ENCODE measurements at regions not wholly inside any gene's neighbourhood (a gene's known extent, or its start where the extent isn't known, plus 50 kb on each side); places are given as distances from the start of the nearest gene placed in this dataset.

DNA sequence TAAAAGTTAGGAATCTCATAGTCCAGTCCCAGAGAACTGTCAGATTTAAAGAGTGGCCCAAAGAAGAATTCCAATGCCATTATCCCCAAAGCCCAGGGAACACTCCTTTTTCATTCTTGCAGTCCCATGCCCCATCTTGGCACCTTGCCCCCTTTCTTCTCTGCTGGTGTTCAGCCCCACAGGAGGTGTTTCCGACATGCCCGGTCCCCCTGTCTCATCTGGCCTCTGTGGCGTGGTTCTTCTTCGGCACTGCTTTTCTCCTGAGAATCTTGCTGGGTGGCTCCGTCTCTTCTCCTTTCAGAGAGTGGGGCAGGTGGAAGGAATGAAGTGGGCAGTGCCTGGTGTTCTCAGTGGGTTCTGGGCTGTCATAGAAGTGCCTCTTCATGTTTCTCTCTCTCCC lies 64.7 kb downstream of the VCPKMT start:
- H3K36me3 ChIP-seq (ENCODE audit: insufficient read depth) = no peaks in the 10 kb centered on the region
- no peaks in the 10 kb centered on the region for H4K20me1 ChIP-seq (replicated peaks; ENCODE audit: insufficient read depth)
- H3K4me2 ChIP-seq = no peak overlapping the region
- 0 out of 2 replicates have a peak, but pooled peaks cover 4% of the 10 kb centered on the region for H3K9me2 ChIP-seq (ENCODE audit: insufficient read depth)
- no peaks in the 10 kb centered on the region for H3F3A ChIP-seq (replicated peaks; ENCODE audit: low read depth)
- H3K27ac ChIP-seq (ENCODE audit: low read depth) = no peak overlapping the region
- no peak overlapping the region for H2AFZ ChIP-seq
- Mint-ChIP-seq H3K9me3 (no peaks in the 10 kb centered on the region), H3K4me1 (peaks cover 4% of the 10 kb centered on the region), H3K27me3 (ENCODE audit: insufficient read depth, low read depth, poor library complexity) (peaks cover 2% of the 10 kb centered on the region), H3K4me3 (no peak overlapping the region), H3K36me3 (ENCODE audit: low read depth) (no peaks in the 10 kb centered on the region), H3K27ac (no peak overlapping the region)
- no peaks in the 10 kb centered on the region for H3K27me3 ChIP-seq (ENCODE audit: insufficient read depth)
- no peaks in the 10 kb centered on the region for H3K79me2 ChIP-seq (replicated peaks; ENCODE audit: insufficient read depth)
- no peak overlapping the region for H3K4me3 ChIP-seq
- ATAC-seq (no peak), DNase-seq (ENCODE audit: low spot score) (no peak)
- no peaks in the 10 kb centered on the region; the same call in 1 of the 2 replicates for H3K4me1 ChIP-seq (ENCODE audit: insufficient read depth)
- TF ChIP-seq ZNF114 (CRISPR knock-in tag; IDR thresholded peaks at IDR 0.05) = no peak
- no peak for TF ChIP-seq POLR2AphosphoS5 (IDR thresholded peaks at IDR 0.05; ENCODE audit: low read depth)
- TF ChIP-seq, protein P1, sequence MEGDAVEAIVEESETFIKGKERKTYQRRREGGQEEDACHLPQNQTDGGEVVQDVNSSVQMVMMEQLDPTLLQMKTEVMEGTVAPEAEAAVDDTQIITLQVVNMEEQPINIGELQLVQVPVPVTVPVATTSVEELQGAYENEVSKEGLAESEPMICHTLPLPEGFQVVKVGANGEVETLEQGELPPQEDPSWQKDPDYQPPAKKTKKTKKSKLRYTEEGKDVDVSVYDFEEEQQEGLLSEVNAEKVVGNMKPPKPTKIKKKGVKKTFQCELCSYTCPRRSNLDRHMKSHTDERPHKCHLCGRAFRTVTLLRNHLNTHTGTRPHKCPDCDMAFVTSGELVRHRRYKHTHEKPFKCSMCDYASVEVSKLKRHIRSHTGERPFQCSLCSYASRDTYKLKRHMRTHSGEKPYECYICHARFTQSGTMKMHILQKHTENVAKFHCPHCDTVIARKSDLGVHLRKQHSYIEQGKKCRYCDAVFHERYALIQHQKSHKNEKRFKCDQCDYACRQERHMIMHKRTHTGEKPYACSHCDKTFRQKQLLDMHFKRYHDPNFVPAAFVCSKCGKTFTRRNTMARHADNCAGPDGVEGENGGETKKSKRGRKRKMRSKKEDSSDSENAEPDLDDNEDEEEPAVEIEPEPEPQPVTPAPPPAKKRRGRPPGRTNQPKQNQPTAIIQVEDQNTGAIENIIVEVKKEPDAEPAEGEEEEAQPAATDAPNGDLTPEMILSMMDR (conservative IDR thresholded peaks at IDR 0.05; ENCODE audit: low read depth in 2 of 2) = no peak
- no peak for TF ChIP-seq CREB1 (CRISPR knock-in tag; IDR thresholded peaks at IDR 0.05; ENCODE audit: low read depth)
- no peak for TF ChIP-seq ZNF331 (CRISPR knock-in tag; IDR thresholded peaks at IDR 0.05; ENCODE audit: low read depth)
- TF ChIP-seq NANOG (IDR thresholded peaks at IDR 0.05; ENCODE audit: borderline replicate concordance) = no peak
- TF ChIP-seq, protein P2, sequence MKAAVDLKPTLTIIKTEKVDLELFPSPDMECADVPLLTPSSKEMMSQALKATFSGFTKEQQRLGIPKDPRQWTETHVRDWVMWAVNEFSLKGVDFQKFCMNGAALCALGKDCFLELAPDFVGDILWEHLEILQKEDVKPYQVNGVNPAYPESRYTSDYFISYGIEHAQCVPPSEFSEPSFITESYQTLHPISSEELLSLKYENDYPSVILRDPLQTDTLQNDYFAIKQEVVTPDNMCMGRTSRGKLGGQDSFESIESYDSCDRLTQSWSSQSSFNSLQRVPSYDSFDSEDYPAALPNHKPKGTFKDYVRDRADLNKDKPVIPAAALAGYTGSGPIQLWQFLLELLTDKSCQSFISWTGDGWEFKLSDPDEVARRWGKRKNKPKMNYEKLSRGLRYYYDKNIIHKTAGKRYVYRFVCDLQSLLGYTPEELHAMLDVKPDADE (IDR thresholded peaks at IDR 0.05) = no peak
- TF ChIP-seq, protein P3, sequence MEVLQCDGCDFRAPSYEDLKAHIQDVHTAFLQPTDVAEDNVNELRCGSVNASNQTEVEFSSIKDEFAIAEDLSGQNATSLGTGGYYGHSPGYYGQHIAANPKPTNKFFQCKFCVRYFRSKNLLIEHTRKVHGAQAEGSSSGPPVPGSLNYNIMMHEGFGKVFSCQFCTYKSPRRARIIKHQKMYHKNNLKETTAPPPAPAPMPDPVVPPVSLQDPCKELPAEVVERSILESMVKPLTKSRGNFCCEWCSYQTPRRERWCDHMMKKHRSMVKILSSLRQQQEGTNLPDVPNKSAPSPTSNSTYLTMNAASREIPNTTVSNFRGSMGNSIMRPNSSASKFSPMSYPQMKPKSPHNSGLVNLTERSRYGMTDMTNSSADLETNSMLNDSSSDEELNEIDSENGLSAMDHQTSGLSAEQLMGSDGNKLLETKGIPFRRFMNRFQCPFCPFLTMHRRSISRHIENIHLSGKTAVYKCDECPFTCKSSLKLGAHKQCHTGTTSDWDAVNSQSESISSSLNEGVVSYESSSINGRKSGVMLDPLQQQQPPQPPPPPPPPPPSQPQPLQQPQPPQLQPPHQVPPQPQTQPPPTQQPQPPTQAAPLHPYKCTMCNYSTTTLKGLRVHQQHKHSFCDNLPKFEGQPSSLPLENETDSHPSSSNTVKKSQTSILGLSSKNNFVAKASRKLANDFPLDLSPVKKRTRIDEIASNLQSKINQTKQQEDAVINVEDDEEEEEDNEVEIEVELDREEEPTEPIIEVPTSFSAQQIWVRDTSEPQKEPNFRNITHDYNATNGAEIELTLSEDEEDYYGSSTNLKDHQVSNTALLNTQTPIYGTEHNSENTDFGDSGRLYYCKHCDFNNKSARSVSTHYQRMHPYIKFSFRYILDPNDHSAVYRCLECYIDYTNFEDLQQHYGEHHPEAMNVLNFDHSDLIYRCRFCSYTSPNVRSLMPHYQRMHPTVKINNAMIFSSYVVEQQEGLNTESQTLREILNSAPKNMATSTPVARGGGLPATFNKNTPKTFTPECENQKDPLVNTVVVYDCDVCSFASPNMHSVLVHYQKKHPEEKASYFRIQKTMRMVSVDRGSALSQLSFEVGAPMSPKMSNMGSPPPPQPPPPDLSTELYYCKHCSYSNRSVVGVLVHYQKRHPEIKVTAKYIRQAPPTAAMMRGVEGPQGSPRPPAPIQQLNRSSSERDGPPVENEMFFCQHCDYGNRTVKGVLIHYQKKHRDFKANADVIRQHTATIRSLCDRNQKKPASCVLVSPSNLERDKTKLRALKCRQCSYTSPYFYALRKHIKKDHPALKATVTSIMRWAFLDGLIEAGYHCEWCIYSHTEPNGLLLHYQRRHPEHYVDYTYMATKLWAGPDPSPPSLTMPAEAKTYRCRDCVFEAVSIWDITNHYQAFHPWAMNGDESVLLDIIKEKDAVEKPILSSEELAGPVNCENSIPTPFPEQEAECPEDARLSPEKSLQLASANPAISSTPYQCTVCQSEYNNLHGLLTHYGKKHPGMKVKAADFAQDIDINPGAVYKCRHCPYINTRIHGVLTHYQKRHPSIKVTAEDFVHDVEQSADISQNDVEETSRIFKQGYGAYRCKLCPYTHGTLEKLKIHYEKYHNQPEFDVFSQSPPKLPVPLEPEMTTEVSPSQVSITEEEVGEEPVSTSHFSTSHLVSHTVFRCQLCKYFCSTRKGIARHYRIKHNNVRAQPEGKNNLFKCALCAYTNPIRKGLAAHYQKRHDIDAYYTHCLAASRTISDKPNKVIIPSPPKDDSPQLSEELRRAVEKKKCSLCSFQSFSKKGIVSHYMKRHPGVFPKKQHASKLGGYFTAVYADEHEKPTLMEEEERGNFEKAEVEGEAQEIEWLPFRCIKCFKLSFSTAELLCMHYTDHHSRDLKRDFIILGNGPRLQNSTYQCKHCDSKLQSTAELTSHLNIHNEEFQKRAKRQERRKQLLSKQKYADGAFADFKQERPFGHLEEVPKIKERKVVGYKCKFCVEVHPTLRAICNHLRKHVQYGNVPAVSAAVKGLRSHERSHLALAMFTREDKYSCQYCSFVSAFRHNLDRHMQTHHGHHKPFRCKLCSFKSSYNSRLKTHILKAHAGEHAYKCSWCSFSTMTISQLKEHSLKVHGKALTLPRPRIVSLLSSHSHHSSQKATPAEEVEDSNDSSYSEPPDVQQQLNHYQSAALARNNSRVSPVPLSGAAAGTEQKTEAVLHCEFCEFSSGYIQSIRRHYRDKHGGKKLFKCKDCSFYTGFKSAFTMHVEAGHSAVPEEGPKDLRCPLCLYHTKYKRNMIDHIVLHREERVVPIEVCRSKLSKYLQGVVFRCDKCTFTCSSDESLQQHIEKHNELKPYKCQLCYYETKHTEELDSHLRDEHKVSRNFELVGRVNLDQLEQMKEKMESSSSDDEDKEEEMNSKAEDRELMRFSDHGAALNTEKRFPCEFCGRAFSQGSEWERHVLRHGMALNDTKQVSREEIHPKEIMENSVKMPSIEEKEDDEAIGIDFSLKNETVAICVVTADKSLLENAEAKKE (CRISPR knock-in tag; IDR thresholded peaks at IDR 0.05) = no peak
- TF ChIP-seq EZH2 (IDR thresholded peaks at IDR 0.05; ENCODE audit: low read depth, unreplicated experiment) = no peak
- no peak for TF ChIP-seq EZH2phosphoT487 (IDR thresholded peaks at IDR 0.05; ENCODE audit: unreplicated experiment)
- TF ChIP-seq, protein P4, sequence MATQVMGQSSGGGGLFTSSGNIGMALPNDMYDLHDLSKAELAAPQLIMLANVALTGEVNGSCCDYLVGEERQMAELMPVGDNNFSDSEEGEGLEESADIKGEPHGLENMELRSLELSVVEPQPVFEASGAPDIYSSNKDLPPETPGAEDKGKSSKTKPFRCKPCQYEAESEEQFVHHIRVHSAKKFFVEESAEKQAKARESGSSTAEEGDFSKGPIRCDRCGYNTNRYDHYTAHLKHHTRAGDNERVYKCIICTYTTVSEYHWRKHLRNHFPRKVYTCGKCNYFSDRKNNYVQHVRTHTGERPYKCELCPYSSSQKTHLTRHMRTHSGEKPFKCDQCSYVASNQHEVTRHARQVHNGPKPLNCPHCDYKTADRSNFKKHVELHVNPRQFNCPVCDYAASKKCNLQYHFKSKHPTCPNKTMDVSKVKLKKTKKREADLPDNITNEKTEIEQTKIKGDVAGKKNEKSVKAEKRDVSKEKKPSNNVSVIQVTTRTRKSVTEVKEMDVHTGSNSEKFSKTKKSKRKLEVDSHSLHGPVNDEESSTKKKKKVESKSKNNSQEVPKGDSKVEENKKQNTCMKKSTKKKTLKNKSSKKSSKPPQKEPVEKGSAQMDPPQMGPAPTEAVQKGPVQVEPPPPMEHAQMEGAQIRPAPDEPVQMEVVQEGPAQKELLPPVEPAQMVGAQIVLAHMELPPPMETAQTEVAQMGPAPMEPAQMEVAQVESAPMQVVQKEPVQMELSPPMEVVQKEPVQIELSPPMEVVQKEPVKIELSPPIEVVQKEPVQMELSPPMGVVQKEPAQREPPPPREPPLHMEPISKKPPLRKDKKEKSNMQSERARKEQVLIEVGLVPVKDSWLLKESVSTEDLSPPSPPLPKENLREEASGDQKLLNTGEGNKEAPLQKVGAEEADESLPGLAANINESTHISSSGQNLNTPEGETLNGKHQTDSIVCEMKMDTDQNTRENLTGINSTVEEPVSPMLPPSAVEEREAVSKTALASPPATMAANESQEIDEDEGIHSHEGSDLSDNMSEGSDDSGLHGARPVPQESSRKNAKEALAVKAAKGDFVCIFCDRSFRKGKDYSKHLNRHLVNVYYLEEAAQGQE (IDR thresholded peaks at IDR 0.05; ENCODE audit: unreplicated experiment) = no peak
- no peak for TF ChIP-seq STAT1 (IDR thresholded peaks at IDR 0.05; ENCODE audit: unreplicated experiment)
- TF ChIP-seq JUNB (IDR thresholded peaks at IDR 0.05; ENCODE audit: unreplicated experiment) = no peak

All from GM23338 (cell line).